HG02943 (cell line): ENCODE measurements at regions not wholly inside any gene's neighbourhood (a gene's known extent, or its start where the extent isn't known, plus 50 kb on each side); places are given as distances from the start of the nearest gene placed in this dataset.

Source experiments
- ATAC-seq: cut with Tn5 transposase; IDR thresholded peaks from one replicate; pipeline ENCODE4 v1.9.1; 2021; ENCODE audit warnings: mild to moderate bottlenecking, low read depth, moderate library complexity; ENCODE audit not compliant: unreplicated experiment

GRCh38 chr18:71809711-71810110 lies 734.4 kb downstream of the CBLN2 start:
- no peak for ATAC-seq

GRCh38 chr18:71808616-71809015 lies 735.5 kb downstream of the CBLN2 start:
- ATAC-seq: no peak

GRCh38 chr18:71807586-71807985 lies 736.6 kb downstream of the CBLN2 start:
- ATAC-seq: no peak

GRCh38 chr18:71798986-71799673 lies 745.0 kb downstream of the CBLN2 start:
- no peak for ATAC-seq

- ATAC-seq: no peak
Observed at GRCh38 chr18:71797554-71797953, 746.6 kb downstream of the CBLN2 start.

- no peak for ATAC-seq
Observed at GRCh38 chr18:71784777-71785176, 759.4 kb downstream of the CBLN2 start.

GRCh38 chr18:71760541-71760940 lies 783.6 kb downstream of the CBLN2 start:
- no peak for ATAC-seq

GRCh38 chr18:71754246-71754645 lies 789.9 kb downstream of the CBLN2 start:
- no peak for ATAC-seq

GRCh38 chr18:71743634-71744033 lies 800.5 kb downstream of the CBLN2 start:
- ATAC-seq: no peak

- no peak for ATAC-seq
Observed at GRCh38 chr18:71729611-71730010, 814.5 kb downstream of the CBLN2 start.

GRCh38 chr18:71727909-71728308 lies 816.2 kb downstream of the CBLN2 start:
- ATAC-seq: no peak

- ATAC-seq: no peak
Observed at GRCh38 chr18:71725256-71725655, 818.9 kb downstream of the CBLN2 start.

- no peak for ATAC-seq
Observed at GRCh38 chr18:71707985-71708500, 836.1 kb downstream of the CBLN2 start.

GRCh38 chr18:71707400-71707799 lies 836.7 kb downstream of the CBLN2 start:
- ATAC-seq: no peak

- no peak for ATAC-seq
Observed at GRCh38 chr18:71689416-71690160, 854.6 kb downstream of the CBLN2 start.

GRCh38 chr18:71682591-71682990 lies 861.6 kb downstream of the CBLN2 start:
- ATAC-seq: no peak

- no peak for ATAC-seq
Observed at GRCh38 chr18:71678144-71678543, 866.0 kb downstream of the CBLN2 start.

- no peak for ATAC-seq
Observed at GRCh38 chr18:71673954-71674353, 870.2 kb downstream of the CBLN2 start.

GRCh38 chr18:71673498-71673897 lies 870.6 kb downstream of the CBLN2 start:
- ATAC-seq: no peak

- no peak for ATAC-seq
Observed at GRCh38 chr18:71666481-71666880, 877.7 kb downstream of the CBLN2 start.

- no peak for ATAC-seq
Observed at GRCh38 chr18:71665131-71665530, 879.0 kb downstream of the CBLN2 start.

GRCh38 chr18:71643822-71644221 lies 900.3 kb downstream of the CBLN2 start:
- no peak for ATAC-seq
